ENCODE measurements at regions not wholly inside any gene's neighbourhood (a gene's known extent, or its start where the extent isn't known, plus 50 kb on each side); places are given as distances from the start of the nearest gene placed in this dataset.

- no peak overlapping the region for H4K5ac ChIP-seq (ENCODE audit: insufficient read length, low read depth, low read length)
- 87% methylated on average over 2 of the region's 2 CpGs; no CpG with 5 or more reads in 1 of the 2 experiments for WGBS, 2 experiments (ENCODE audit: extremely low coverage in 1 of 2, insufficient coverage in 1 of 2, insufficient read length in 1 of 2, insufficient replicate concordance in 2 of 2, low coverage in 1 of 2, low lambda C conversion rate in 2 of 2, missing lambda C conversion rate in 1 of 2)
- TF ChIP-seq POLR2AphosphoS5 (IDR thresholded peaks at IDR 0.05; ENCODE audit: low read depth, low read length) = no peak
- TF ChIP-seq MAX (IDR thresholded peaks at IDR 0.05) = no peak
- TF ChIP-seq ASH2L (IDR thresholded peaks at IDR 0.05; ENCODE audit: low read length) = no peak
- TF ChIP-seq TCF12 (IDR thresholded peaks at IDR 0.05; ENCODE audit: low read depth, low read length) = no peak
- TF ChIP-seq TAF1 (IDR thresholded peaks at IDR 0.05; ENCODE audit: low read depth, low read length) = no peak
- no peak for TF ChIP-seq EZH2 (IDR thresholded peaks at IDR 0.05; ENCODE audit: low read depth, low read length, severe bottlenecking)
- no peak for TF ChIP-seq TEAD4 (IDR thresholded peaks at IDR 0.05; ENCODE audit: low read depth, low read length)
Measured at GRCh38 chr2:120502761-120503160, 156.8 kb downstream of the INHBB start.

More at GRCh38 chr2:120502761-120503160, 156.8 kb downstream of the INHBB start:
- no peak overlapping the region for H2AFZ ChIP-seq (ENCODE audit: low read length)
- no peaks in the 10 kb centered on the region; a peak in 1 of 7 replicates for H3K4me1 ChIP-seq (replicated peaks in 1 of 4; ENCODE audit: control insufficient read depth in 3 of 4, insufficient read depth in 4 of 4, low read length in 3 of 4)
- H2BK120ac ChIP-seq (replicated peaks; ENCODE audit: low read depth, low read length) = no peak overlapping the region
- H2AK5ac ChIP-seq (ENCODE audit: low read depth, low read length) = no peak overlapping the region
- no peak overlapping the region for H3K23ac ChIP-seq (ENCODE audit: insufficient read length)
- no peak overlapping the region for H4K91ac ChIP-seq (replicated peaks; ENCODE audit: insufficient read length, low read length)
- no peak overlapping the region for H2BK12ac ChIP-seq (ENCODE audit: low read depth, low read length)
- no peak overlapping the region for H3K4me2 ChIP-seq (ENCODE audit: insufficient read depth in 1 of 2, low read depth in 2 of 2, low read length in 2 of 2)
- H3K9ac ChIP-seq (replicated peaks in 1 of 4; ENCODE audit: extremely low read depth in 1 of 4, low read depth in 3 of 4, low read length in 3 of 4) = no peak overlapping the region
- H3K14ac ChIP-seq (ENCODE audit: insufficient read length) = no peak overlapping the region
- H2BK20ac ChIP-seq (ENCODE audit: low read length) = no peak overlapping the region
- no peak overlapping the region for H3K27ac ChIP-seq (ENCODE audit: low read depth, low read length)
- no peaks in the 10 kb centered on the region for H3K23me2 ChIP-seq (ENCODE audit: low read depth, low read length)
- ChIA-PET POLR2A (ENCODE audit: partially characterized antibody) (no interaction called here), CTCF (ENCODE audit: partially characterized antibody) (interaction anchor here (0.6 to 1.7 kb wide), 4 partner anchors 19 to 178 kb away, joined by 3 to 8 read pairs (median 4); no protein-coding TSS in a partner anchor)
- no peaks in the 10 kb centered on the region for H3K9me3 ChIP-seq (ENCODE audit: insufficient read depth in 2 of 2, low read depth in 1 of 2, low read length in 1 of 2)
- H3K18ac ChIP-seq (ENCODE audit: extremely low read depth, low read length) = no peak overlapping the region
- no peak overlapping the region for H2BK15ac ChIP-seq (ENCODE audit: low read length)
- H3K79me2 ChIP-seq (ENCODE audit: control insufficient read depth in 1 of 2, insufficient read depth in 2 of 2, low read length in 2 of 2) = no peaks in the 10 kb centered on the region
- no peak overlapping the region for H2BK5ac ChIP-seq (ENCODE audit: low read depth, low read length)
- no peak overlapping the region for H3K56ac ChIP-seq (replicated peaks; ENCODE audit: insufficient read length, low read depth, low read length)
- no peak overlapping the region for H4K8ac ChIP-seq (ENCODE audit: extremely low read depth, insufficient read depth, low read length)
- FAIRE-seq (no peak), DNase-seq (ENCODE audit: low read depth in 1 of 2, low spot score in 2 of 2) (no peak)
- H3K27me3 ChIP-seq (replicated peaks in 1 of 4; ENCODE audit: control insufficient read depth in 3 of 4, extremely low read depth in 1 of 4, insufficient read depth in 3 of 4, low read length in 3 of 4) = peaks cover 0 to 7% (median 2%) of the 10 kb centered on the region in 4 experiments; a peak in 3 of 7 replicates
- peaks cover 0 to 3% of the 10 kb centered on the region in 2 experiments for H4K20me1 ChIP-seq (replicated peaks in 1 of 2; ENCODE audit: control insufficient read depth in 1 of 2, insufficient read depth in 2 of 2, low read length in 2 of 2)
- no peak overlapping the region for H3K4me3 ChIP-seq (ENCODE audit: extremely low read depth in 1 of 4, insufficient read depth in 2 of 4, low read depth in 3 of 4, low read length in 4 of 4)
- no peaks in the 10 kb centered on the region for H3K36me3 ChIP-seq (ENCODE audit: control insufficient read depth in 2 of 4, insufficient read depth in 4 of 4, low read length in 3 of 4)
- no peak overlapping the region for H3K4ac ChIP-seq (replicated peaks; ENCODE audit: insufficient read length, low read depth, low read length)
- no peaks in the 10 kb centered on the region for H3K79me1 ChIP-seq (ENCODE audit: low read depth, low read length)
